IgD-negative memory B cell (primary cell): ENCODE measurements at regions not wholly inside any gene's neighbourhood (a gene's known extent, or its start where the extent isn't known, plus 50 kb on each side); places are given as distances from the start of the nearest gene placed in this dataset.
"Not testable (repeated sequence)": the region's sequence is repeated elsewhere in the genome, so short reads cannot be mapped to it uniquely, and the experiment has no call there.

Source experiments
- H3K27ac Mint-ChIP-seq, 3 donors: one replicate each; pipeline ENCODE4 v1.8.0; 2020 to 2022; ENCODE audit warnings: mild to moderate bottlenecking in 3 of 3, mixed read lengths in 3 of 3, moderate library complexity in 1 of 3
- H3K27me3 Mint-ChIP-seq: one replicate; pipeline ENCODE4 v1.8.0; 2021; ENCODE audit warnings: mixed read lengths
- H3K36me3 Mint-ChIP-seq: one replicate; pipeline ENCODE4 v1.8.0; 2020; ENCODE audit warnings: mild to moderate bottlenecking, mixed read lengths
- H3K4me1 Mint-ChIP-seq, 3 donors: one replicate each; pipeline ENCODE4 v1.8.0; 2020 to 2022; ENCODE audit warnings: mixed read lengths in 3 of 3, mild to moderate bottlenecking in 1 of 3
- H3K4me3 Mint-ChIP-seq, 4 donors: one replicate each; pipeline ENCODE4 v1.8.0; 2020 to 2022; ENCODE audit warnings: mild to moderate bottlenecking in 4 of 4, mixed read lengths in 4 of 4, moderate library complexity in 3 of 4
- H3K9me3 Mint-ChIP-seq, 3 donors: one replicate each; pipeline ENCODE4 v1.8.0; 2020 to 2021; ENCODE audit warnings: mixed read lengths in 3 of 3, mild to moderate bottlenecking in 1 of 3

DNA sequence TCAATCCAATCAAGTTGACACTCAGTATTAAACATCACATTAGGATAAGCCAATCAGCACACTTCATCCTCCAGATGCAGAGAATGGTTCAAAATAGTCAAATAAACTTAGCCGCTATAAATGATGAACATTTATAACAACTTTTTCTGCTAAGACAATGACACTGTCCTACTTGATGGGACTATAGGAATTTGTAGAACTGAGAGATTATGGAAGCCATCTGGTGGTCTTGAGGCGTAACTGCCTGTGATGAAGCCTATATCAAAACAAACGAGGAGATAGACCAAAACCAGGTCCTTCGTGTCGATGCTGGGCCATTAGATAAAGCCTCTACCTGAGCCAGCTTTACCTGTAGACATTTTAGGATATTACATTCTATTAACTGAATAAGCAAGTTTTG is 631.1 kb downstream of the COL12A1 start:
- H3K4me1 Mint-ChIP-seq = no peaks in the 10 kb centered on the region
- no peaks in the 10 kb centered on the region for H3K9me3 Mint-ChIP-seq
- no peaks in the 10 kb centered on the region for H3K27me3 Mint-ChIP-seq
- no peaks in the 10 kb centered on the region for H3K36me3 Mint-ChIP-seq
- no peak overlapping the region for H3K27ac Mint-ChIP-seq
- no peak overlapping the region for H3K4me3 Mint-ChIP-seq

GRCh38 chr6:74573613-74574012 is 632.2 kb downstream of the COL12A1 start:
- H3K27me3 Mint-ChIP-seq = peaks cover under 1% of the 10 kb centered on the region
- H3K27ac Mint-ChIP-seq = no peak overlapping the region
- H3K4me1 Mint-ChIP-seq = no peaks in the 10 kb centered on the region
- no peak overlapping the region for H3K4me3 Mint-ChIP-seq
- H3K36me3 Mint-ChIP-seq = no peaks in the 10 kb centered on the region
- no peaks in the 10 kb centered on the region for H3K9me3 Mint-ChIP-seq

GRCh38 chr6:74570044-74570443 is 635.8 kb downstream of the COL12A1 start:
- Mint-ChIP-seq H3K27me3 (peaks cover 3% of the 10 kb centered on the region), H3K4me1 (no peaks in the 10 kb centered on the region), H3K9me3 (peaks cover 0 to 2% (median 0%) of the 10 kb centered on the region in 3 donors), H3K4me3 (no peak overlapping the region), H3K27ac (no peak overlapping the region), H3K36me3 (no peaks in the 10 kb centered on the region)

GRCh38 chr6:74568861-74569260 is 637.0 kb downstream of the COL12A1 start:
- Mint-ChIP-seq H3K27me3 (peaks cover 3% of the 10 kb centered on the region), H3K4me1 (no peaks in the 10 kb centered on the region), H3K27ac (no peak overlapping the region), H3K36me3 (no peaks in the 10 kb centered on the region), H3K4me3 (no peak overlapping the region), H3K9me3 (peaks cover 0 to 2% (median 0%) of the 10 kb centered on the region in 3 donors)

DNA sequence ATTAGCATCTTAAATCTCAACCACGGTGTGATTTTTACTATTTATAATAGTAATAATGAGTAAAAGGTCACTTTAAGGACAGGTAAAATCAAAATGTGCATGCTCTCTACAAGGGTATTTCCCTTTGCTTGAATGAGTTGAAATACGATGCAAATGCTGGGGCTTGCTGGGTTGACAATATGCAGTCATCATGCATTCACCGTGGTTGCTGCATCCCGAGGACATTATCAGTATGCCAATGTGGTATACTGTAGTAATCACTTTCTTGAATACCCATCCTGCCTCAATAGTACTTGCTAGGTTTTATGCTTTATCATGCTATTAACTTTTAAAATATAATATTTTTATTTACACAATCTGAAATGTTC is 637.9 kb downstream of the COL12A1 start:
- H3K27ac Mint-ChIP-seq, H3K9me3 Mint-ChIP-seq, H3K27me3 Mint-ChIP-seq, H3K36me3 Mint-ChIP-seq, H3K4me3 Mint-ChIP-seq, H3K4me1 Mint-ChIP-seq: not testable (repeated sequence)

- Mint-ChIP-seq H3K27ac (no peak overlapping the region), H3K4me3 (no peak overlapping the region), H3K27me3 (peaks cover 7% of the 10 kb centered on the region), H3K4me1 (no peaks in the 10 kb centered on the region), H3K9me3 (peaks cover 0 to 2% (median 0%) of the 10 kb centered on the region in 3 donors), H3K36me3 (no peaks in the 10 kb centered on the region)
Observed at GRCh38 chr6:74567281-74567922, 638.5 kb downstream of the COL12A1 start.

- no peaks in the 10 kb centered on the region for H3K9me3 Mint-ChIP-seq
- no peaks in the 10 kb centered on the region for H3K4me1 Mint-ChIP-seq
- H3K36me3 Mint-ChIP-seq = peaks cover 2% of the 10 kb centered on the region
- no peak overlapping the region for H3K27ac Mint-ChIP-seq
- H3K27me3 Mint-ChIP-seq = no peaks in the 10 kb centered on the region
- no peak overlapping the region for H3K4me3 Mint-ChIP-seq
Observed at GRCh38 chr6:74557236-74557635, 648.6 kb downstream of the COL12A1 start.

GRCh38 chr6:74554041-74554440 is 651.8 kb downstream of the COL12A1 start:
- Mint-ChIP-seq H3K4me3 (no peak overlapping the region), H3K27ac (no peak overlapping the region), H3K36me3 (peaks cover 2% of the 10 kb centered on the region)

DNA sequence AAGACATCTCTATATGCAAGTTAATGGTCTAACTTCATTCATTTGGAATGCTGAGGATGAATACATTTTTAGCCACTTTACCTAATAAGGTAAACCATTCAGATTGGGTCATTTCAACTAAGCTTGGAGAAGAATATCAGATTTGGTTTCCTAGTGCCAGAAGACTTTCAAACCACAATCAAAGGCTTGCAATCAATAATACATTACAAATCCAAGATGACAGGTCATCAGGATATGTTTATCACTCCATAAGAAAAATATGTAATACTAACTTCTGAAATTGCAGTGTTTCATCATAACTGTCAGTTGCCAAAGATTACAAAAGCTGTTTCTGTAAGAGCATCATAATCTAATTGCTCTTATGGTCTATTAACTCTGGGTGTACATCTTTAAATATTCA is 654.0 kb downstream of the COL12A1 start:
- Mint-ChIP-seq H3K4me3 (no peak overlapping the region), H3K36me3 (peaks cover 2% of the 10 kb centered on the region), H3K4me1 (no peaks in the 10 kb centered on the region), H3K27ac (no peak overlapping the region), H3K9me3 (peaks cover 0 to 3% (median 0%) of the 10 kb centered on the region in 3 donors), H3K27me3 (no peaks in the 10 kb centered on the region)

More at GRCh38 chr6:74554041-74554440, 651.8 kb downstream of the COL12A1 start:
- H3K27me3 Mint-ChIP-seq = no peaks in the 10 kb centered on the region
- H3K4me1 Mint-ChIP-seq = no peaks in the 10 kb centered on the region
- H3K9me3 Mint-ChIP-seq = no peaks in the 10 kb centered on the region

GRCh38 chr6:74550821-74551220 is 655.0 kb downstream of the COL12A1 start:
- Mint-ChIP-seq H3K27me3 (no peaks in the 10 kb centered on the region), H3K27ac (no peak overlapping the region), H3K9me3 (peaks cover 0 to 3% (median 0%) of the 10 kb centered on the region in 3 donors), H3K4me3 (no peak overlapping the region), H3K36me3 (peaks cover 2% of the 10 kb centered on the region), H3K4me1 (no peaks in the 10 kb centered on the region)

- Mint-ChIP-seq H3K27ac (no peak overlapping the region), H3K36me3 (peaks cover 2% of the 10 kb centered on the region), H3K4me1 (no peaks in the 10 kb centered on the region), H3K4me3 (no peak overlapping the region), H3K9me3 (peaks cover 0 to 3% (median 0%) of the 10 kb centered on the region in 3 donors), H3K27me3 (no peaks in the 10 kb centered on the region)
Observed at GRCh38 chr6:74549746-74550145, 656.1 kb downstream of the COL12A1 start.

DNA sequence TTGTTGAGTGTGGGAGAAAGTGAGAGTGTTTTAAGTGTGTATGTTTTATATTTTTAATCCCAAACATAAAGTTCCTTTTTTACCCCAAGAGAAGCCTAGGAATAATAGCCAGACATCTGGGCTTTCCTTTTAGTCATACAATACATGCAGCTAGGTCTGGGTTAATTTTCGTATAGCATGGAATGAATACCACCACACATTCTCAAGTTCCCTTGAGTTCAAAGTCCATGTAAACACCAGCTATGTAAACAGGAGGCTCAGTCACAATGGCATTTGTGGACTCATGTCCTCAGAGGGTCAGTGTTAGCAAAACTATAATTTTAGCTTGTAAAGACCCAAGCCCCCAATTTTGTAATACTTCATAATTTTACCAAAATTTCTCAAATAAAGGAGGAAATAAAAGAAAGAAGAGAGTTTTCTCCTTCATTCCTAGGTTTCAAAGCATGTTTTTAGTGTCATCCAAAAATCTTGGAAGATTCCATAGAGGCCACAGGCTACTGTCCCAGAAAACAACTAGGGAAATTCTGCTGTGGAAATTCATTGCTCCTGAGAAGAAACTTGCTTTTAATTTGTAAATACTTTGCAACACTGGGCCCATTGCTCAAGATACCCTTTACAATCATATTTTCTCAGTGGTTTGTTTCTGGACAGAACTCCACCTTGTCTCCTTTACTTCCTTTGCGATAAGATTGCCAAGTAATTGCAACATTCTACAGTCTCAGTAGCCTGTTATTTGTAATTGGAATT is 671.2 kb downstream of the COL12A1 start:
- Mint-ChIP-seq H3K27ac (no peak overlapping the region), H3K4me1 (no peaks in the 10 kb centered on the region), H3K36me3 (no peaks in the 10 kb centered on the region), H3K4me3 (no peak overlapping the region), H3K9me3 (no peaks in the 10 kb centered on the region), H3K27me3 (no peaks in the 10 kb centered on the region)

GRCh38 chr6:74519163-74519562 is 686.7 kb downstream of the COL12A1 start:
- Mint-ChIP-seq H3K36me3 (no peaks in the 10 kb centered on the region), H3K27me3 (no peaks in the 10 kb centered on the region)

GRCh38 chr6:74518035-74518434 is 687.8 kb downstream of the COL12A1 start:
- Mint-ChIP-seq H3K36me3 (no peaks in the 10 kb centered on the region), H3K27ac (no peak overlapping the region), H3K4me3 (no peak overlapping the region), H3K4me1 (no peaks in the 10 kb centered on the region), H3K9me3 (peaks cover 0 to 12% (median 2%) of the 10 kb centered on the region in 3 donors), H3K27me3 (no peaks in the 10 kb centered on the region)

More at GRCh38 chr6:74519163-74519562, 686.7 kb downstream of the COL12A1 start:
- Mint-ChIP-seq H3K27ac (no peak overlapping the region), H3K4me3 (no peak overlapping the region), H3K9me3 (peaks cover 0 to 10% (median 2%) of the 10 kb centered on the region in 3 donors), H3K4me1 (no peaks in the 10 kb centered on the region)

GRCh38 chr6:74510878-74511277 is 695.0 kb downstream of the COL12A1 start:
- H3K27me3 Mint-ChIP-seq = no peaks in the 10 kb centered on the region
- no peak overlapping the region for H3K27ac Mint-ChIP-seq
- peaks cover 6 to 16% (median 10%) of the 10 kb centered on the region in 3 donors for H3K9me3 Mint-ChIP-seq
- no peaks in the 10 kb centered on the region for H3K4me1 Mint-ChIP-seq
- no peaks in the 10 kb centered on the region for H3K36me3 Mint-ChIP-seq
- no peak overlapping the region for H3K4me3 Mint-ChIP-seq

GRCh38 chr6:74507649-74508048 is 698.2 kb downstream of the COL12A1 start:
- no peaks in the 10 kb centered on the region for H3K36me3 Mint-ChIP-seq
- H3K4me1 Mint-ChIP-seq = no peaks in the 10 kb centered on the region
- no peak overlapping the region for H3K4me3 Mint-ChIP-seq
- no peaks in the 10 kb centered on the region for H3K27me3 Mint-ChIP-seq
- H3K27ac Mint-ChIP-seq = no peak overlapping the region
- peaks cover 4 to 17% (median 9%) of the 10 kb centered on the region in 3 donors for H3K9me3 Mint-ChIP-seq
